Endothelial cell of umbilical vein (primary cell): ENCODE measurements at regions not wholly inside any gene's neighbourhood (a gene's known extent, or its start where the extent isn't known, plus 50 kb on each side); places are given as distances from the start of the nearest gene placed in this dataset.

Experiments used
- CTCF ChIP-seq, 2 donors: IDR thresholded peaks; 1 replicate in 1 of 2; 2 replicates in 1 of 2; pipeline ENCODE4 v1.5.1; 2011; ENCODE audit warnings: low read length in 2 of 2, mild to moderate bottlenecking in 2 of 2, moderate library complexity in 2 of 2, control low read depth in 1 of 2, inconsistent platforms in 1 of 2, low read depth in 1 of 2; ENCODE audit not compliant: insufficient read depth in 1 of 2; ENCODE audit errors: extremely low read depth in 1 of 2
- EZH2 ChIP-seq: IDR thresholded peaks from 2 replicates; pipeline ENCODE4 v1.6.1; 2012; ENCODE audit warnings: borderline replicate concordance, low read depth, mild to moderate bottlenecking, moderate library complexity, low read length, inconsistent platforms; ENCODE audit not compliant: severe bottlenecking
- FOS ChIP-seq: IDR thresholded peaks from 2 replicates; pipeline ENCODE4 v1.6.1; 2011; ENCODE audit warnings: mild to moderate bottlenecking, low read length, moderate library complexity, borderline replicate concordance; ENCODE audit not compliant: insufficient read depth
- MYC ChIP-seq: IDR thresholded peaks from one replicate; pipeline ENCODE4 v1.6.1; 2011; ENCODE audit warnings: mild to moderate bottlenecking, low read depth, low read length
- POLR2A ChIP-seq: IDR thresholded peaks from 2 replicates; pipeline ENCODE4 v1.6.1; 2012; ENCODE audit warnings: low read depth, mild to moderate bottlenecking, control low read depth, low read length
- POLR2AphosphoS5 ChIP-seq: IDR thresholded peaks from 2 replicates; pipeline ENCODE4 v1.6.1; 2012; ENCODE audit warnings: low read depth, mild to moderate bottlenecking, control low read depth, low read length, moderate library complexity; ENCODE audit not compliant: insufficient read depth
- TF ChIP-seq, protein P1 (sequence below): IDR thresholded peaks from 2 replicates; pipeline ENCODE4 v1.6.1; 2011; ENCODE audit not compliant: insufficient read depth, insufficient read length

GRCh38 chr1:4908486-4908885 lies 254.1 kb downstream of the AJAP1 start:
- TF ChIP-seq CTCF (IDR thresholded peaks at IDR 0.05; ENCODE audit: extremely low read depth in 1 of 2, insufficient read depth in 1 of 2, low read depth in 1 of 2, low read length in 2 of 2) (no peak), POLR2A (no peak), POLR2AphosphoS5 (no peak), MYC (no peak), EZH2 (no peak), FOS (no peak)
- TF ChIP-seq, protein P1, sequence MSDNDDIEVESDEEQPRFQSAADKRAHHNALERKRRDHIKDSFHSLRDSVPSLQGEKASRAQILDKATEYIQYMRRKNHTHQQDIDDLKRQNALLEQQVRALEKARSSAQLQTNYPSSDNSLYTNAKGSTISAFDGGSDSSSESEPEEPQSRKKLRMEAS: no peak
